ENCODE measurements at regions not wholly inside any gene's neighbourhood (a gene's known extent, or its start where the extent isn't known, plus 50 kb on each side); places are given as distances from the start of the nearest gene placed in this dataset.

DNA sequence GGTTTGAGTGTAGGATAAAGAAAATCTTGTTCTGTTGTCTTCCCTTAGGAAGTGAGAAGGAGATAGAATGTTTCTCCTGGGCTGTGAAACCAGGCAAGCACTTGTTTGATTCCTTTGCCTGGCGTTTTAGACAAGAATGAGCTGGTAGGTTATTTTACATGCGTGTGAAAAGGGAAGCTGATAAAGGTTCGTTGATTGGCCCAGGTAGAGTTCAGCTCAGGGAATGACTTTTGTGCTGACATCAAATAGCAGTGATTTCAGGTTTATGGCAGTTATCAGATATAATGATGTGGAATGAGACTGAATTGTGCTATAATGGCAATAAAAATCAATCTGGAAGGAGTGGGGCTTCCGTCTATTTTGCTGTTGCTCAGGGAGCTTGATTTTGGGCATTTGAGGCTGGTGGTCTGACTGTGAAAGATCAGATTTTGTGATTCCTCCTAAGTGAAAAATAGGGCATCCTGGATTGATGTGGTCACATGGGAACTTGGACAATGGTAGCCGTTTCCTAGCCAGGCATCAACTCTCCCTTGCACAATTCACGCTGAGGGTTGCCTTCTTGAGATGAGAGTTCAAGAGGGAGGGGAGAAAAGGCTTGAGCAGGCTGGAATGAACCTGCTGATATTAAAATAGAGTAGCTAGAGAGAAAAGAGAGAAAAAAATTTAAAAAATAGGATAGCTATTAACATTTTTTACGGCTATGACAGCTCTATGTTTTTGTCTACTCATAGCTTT is 388.9 kb downstream of the EDEM1 start:
- Histone ChIP-seq H2AFZ (ENCODE audit: low read length) (no peak overlapping the region), H4K20me1 (ENCODE audit: insufficient read depth, low read length) (no peaks in the 10 kb centered on the region), H3K27ac (ENCODE audit: extremely low read length, insufficient read depth, low read length) (no peak overlapping the region), H3K4me1 (ENCODE audit: insufficient read depth, low read length) (no peaks in the 10 kb centered on the region), H3K79me2 (ENCODE audit: insufficient read depth, low read length) (no peaks in the 10 kb centered on the region), H3K36me3 (replicated peaks in 1 of 2; ENCODE audit: control insufficient read depth in 1 of 2, insufficient read depth in 2 of 2, low read length in 2 of 2) (no peaks in the 10 kb centered on the region), H3K4me3 (replicated peaks in 1 of 3; ENCODE audit: insufficient read depth in 1 of 3, low read depth in 2 of 3, low read length in 3 of 3) (no peak overlapping the region), H3K27me3 (ENCODE audit: control insufficient read depth in 1 of 2, insufficient read depth in 2 of 2, low read length in 2 of 2) (no peaks in the 10 kb centered on the region), H3K4me2 (ENCODE audit: low read depth, low read length) (no peak overlapping the region), H3K9ac (ENCODE audit: insufficient read depth, low read depth, low read length) (no peak overlapping the region), H3K9me3 (ENCODE audit: low read length) (no peaks in the 10 kb centered on the region)
- WGBS (ENCODE audit: low lambda C conversion rate) = 18% methylated on average over 7 of the region's 7 CpGs
- ATAC-seq (no peak), DNase-seq (ENCODE audit: low spot score) (no peak), FAIRE-seq (no peak)
- intact Hi-C loops (cut with micrococcal nuclease; ENCODE audit: unreplicated experiment) (no loop called here), in situ Hi-C loops (cut with HindIII; ENCODE audit: extremely low pct_ligation_motif_present, low pct_unique_long_range_greater_than_20kb) (no loop called here)
- BruUV-seq (replicated peaks) = no TSS peak
- ChIA-PET POLR2A (no interaction called here), CTCF (ENCODE audit: low intra/inter-chr PET ratio, low total read pairs) (no interaction called here)
- TF ChIP-seq ZNF574 (CRISPR knock-in tag; IDR thresholded peaks at IDR 0.05) (no peak), ZC3H4 (CRISPR knock-in tag; IDR thresholded peaks at IDR 0.05; ENCODE audit: borderline replicate concordance) (no peak), NAIF1 (CRISPR knock-in tag; IDR thresholded peaks at IDR 0.05; ENCODE audit: borderline replicate concordance) (no peak), ZNF777 (CRISPR knock-in tag; IDR thresholded peaks at IDR 0.05) (no peak), NCOA2 (CRISPR knock-in tag; IDR thresholded peaks at IDR 0.05) (no peak), LCORL (IDR thresholded peaks at IDR 0.05) (no peak), LCORL (CRISPR knock-in tag; IDR thresholded peaks at IDR 0.05) (no peak), WIZ (CRISPR knock-in tag; IDR thresholded peaks at IDR 0.05) (no peak)
- TF ChIP-seq, protein P1, sequence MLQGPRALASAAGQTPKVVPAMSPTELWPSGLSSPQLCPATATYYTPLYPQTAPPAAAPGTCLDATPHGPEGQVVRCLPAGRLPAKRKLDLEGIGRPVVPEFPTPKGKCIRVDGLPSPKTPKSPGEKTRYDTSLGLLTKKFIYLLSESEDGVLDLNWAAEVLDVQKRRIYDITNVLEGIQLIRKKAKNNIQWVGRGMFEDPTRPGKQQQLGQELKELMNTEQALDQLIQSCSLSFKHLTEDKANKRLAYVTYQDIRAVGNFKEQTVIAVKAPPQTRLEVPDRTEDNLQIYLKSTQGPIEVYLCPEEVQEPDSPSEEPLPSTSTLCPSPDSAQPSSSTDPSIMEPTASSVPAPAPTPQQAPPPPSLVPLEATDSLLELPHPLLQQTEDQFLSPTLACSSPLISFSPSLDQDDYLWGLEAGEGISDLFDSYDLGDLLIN (CRISPR knock-in tag; IDR thresholded peaks at IDR 0.05; ENCODE audit: borderline replicate concordance) = no peak
